ENCODE measurements at regions not wholly inside any gene's neighbourhood (a gene's known extent, or its start where the extent isn't known, plus 50 kb on each side); places are given as distances from the start of the nearest gene placed in this dataset.

GRCh38 chr6:144364208-144364720 lies 79.1 kb downstream of the UTRN start:
- no peak for TF ChIP-seq ATF3 (IDR thresholded peaks at IDR 0.05)
- no peak for TF ChIP-seq JUND (IDR thresholded peaks at IDR 0.05)
- no peak for TF ChIP-seq NR2F2 (IDR thresholded peaks at IDR 0.05)
- TF ChIP-seq, protein P1, sequence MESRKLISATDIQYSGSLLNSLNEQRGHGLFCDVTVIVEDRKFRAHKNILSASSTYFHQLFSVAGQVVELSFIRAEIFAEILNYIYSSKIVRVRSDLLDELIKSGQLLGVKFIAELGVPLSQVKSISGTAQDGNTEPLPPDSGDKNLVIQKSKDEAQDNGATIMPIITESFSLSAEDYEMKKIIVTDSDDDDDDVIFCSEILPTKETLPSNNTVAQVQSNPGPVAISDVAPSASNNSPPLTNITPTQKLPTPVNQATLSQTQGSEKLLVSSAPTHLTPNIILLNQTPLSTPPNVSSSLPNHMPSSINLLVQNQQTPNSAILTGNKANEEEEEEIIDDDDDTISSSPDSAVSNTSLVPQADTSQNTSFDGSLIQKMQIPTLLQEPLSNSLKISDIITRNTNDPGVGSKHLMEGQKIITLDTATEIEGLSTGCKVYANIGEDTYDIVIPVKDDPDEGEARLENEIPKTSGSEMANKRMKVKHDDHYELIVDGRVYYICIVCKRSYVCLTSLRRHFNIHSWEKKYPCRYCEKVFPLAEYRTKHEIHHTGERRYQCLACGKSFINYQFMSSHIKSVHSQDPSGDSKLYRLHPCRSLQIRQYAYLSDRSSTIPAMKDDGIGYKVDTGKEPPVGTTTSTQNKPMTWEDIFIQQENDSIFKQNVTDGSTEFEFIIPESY (IDR thresholded peaks at IDR 0.05), result no peak
- TF ChIP-seq SP1 (IDR thresholded peaks at IDR 0.05), result no peak
- TF ChIP-seq REST (IDR thresholded peaks at IDR 0.05), result no peak
- TF ChIP-seq, protein P2, sequence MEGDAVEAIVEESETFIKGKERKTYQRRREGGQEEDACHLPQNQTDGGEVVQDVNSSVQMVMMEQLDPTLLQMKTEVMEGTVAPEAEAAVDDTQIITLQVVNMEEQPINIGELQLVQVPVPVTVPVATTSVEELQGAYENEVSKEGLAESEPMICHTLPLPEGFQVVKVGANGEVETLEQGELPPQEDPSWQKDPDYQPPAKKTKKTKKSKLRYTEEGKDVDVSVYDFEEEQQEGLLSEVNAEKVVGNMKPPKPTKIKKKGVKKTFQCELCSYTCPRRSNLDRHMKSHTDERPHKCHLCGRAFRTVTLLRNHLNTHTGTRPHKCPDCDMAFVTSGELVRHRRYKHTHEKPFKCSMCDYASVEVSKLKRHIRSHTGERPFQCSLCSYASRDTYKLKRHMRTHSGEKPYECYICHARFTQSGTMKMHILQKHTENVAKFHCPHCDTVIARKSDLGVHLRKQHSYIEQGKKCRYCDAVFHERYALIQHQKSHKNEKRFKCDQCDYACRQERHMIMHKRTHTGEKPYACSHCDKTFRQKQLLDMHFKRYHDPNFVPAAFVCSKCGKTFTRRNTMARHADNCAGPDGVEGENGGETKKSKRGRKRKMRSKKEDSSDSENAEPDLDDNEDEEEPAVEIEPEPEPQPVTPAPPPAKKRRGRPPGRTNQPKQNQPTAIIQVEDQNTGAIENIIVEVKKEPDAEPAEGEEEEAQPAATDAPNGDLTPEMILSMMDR (IDR thresholded peaks at IDR 0.05; ENCODE audit: low read depth, low read length, missing input control), result no peak
- no peak for TF ChIP-seq RAD21 (IDR thresholded peaks at IDR 0.05)
- TF ChIP-seq HNF4A (conservative IDR thresholded peaks at IDR 0.05), result no peak
- TF ChIP-seq YY1 (IDR thresholded peaks at IDR 0.05), result no peak
- TF ChIP-seq FOXA2 (IDR thresholded peaks at IDR 0.05), result no peak
- no peak for TF ChIP-seq HNF4G (IDR thresholded peaks at IDR 0.05)
- TF ChIP-seq, protein P3, sequence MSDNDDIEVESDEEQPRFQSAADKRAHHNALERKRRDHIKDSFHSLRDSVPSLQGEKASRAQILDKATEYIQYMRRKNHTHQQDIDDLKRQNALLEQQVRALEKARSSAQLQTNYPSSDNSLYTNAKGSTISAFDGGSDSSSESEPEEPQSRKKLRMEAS (IDR thresholded peaks at IDR 0.05), result no peak
- TF ChIP-seq GABPA (IDR thresholded peaks at IDR 0.05 in 1 of 2, conservative IDR thresholded peaks at IDR 0.05 in 1 of 2), result no peak
- no peak for TF ChIP-seq RXRA (IDR thresholded peaks at IDR 0.05)
- TF ChIP-seq FOXA1 (IDR thresholded peaks at IDR 0.05), result no peak
- no peak for TF ChIP-seq EGR1 (IDR thresholded peaks at IDR 0.05; ENCODE audit: low read depth in 2 of 2)
- no peak for TF ChIP-seq TAF1 (conservative IDR thresholded peaks at IDR 0.05)
- WGBS, result 91% methylated on average over 7 of the region's 7 CpGs
- DNase-seq (ENCODE audit: low spot score), result no peak
- Histone ChIP-seq H3K9me3 (ENCODE audit: control insufficient read depth in 4 of 4, low read length in 3 of 4) (no peaks in the 10 kb centered on the region), H3K4me1 (ENCODE audit: control insufficient read depth in 4 of 4, insufficient read depth in 4 of 4, low read length in 3 of 4) (peaks cover 0 to 9% (median 3%) of the 10 kb centered on the region in 4 donors), H3K27me3 (ENCODE audit: control insufficient read depth in 4 of 4, insufficient read depth in 4 of 4, low read length in 3 of 4) (no peaks in the 10 kb centered on the region), H3K27ac (ENCODE audit: low read depth in 1 of 2, low read length in 2 of 2) (peak overlapping the region; percentile 23 to 32), H3K36me3 (ENCODE audit: control insufficient read depth in 4 of 4, insufficient read depth in 3 of 4, low read depth in 1 of 4, low read length in 3 of 4) (no peaks in the 10 kb centered on the region), H3K4me3 (ENCODE audit: low read depth in 1 of 3, low read length in 3 of 3) (no peak overlapping the region), H3K9ac (ENCODE audit: low read depth in 1 of 2, low read length in 2 of 2) (no peak overlapping the region)

Measured in liver (tissue), 8 donors.